HG02970 (cell line): ENCODE measurements at regions not wholly inside any gene's neighbourhood (a gene's known extent, or its start where the extent isn't known, plus 50 kb on each side); places are given as distances from the start of the nearest gene placed in this dataset.

ENCODE experiments used
- ATAC-seq: cut with Tn5 transposase; IDR thresholded peaks from one replicate; pipeline ENCODE4 v1.9.1; 2021; ENCODE audit warnings: mild to moderate bottlenecking, moderate library complexity, moderate number of reproducible peaks; ENCODE audit not compliant: unreplicated experiment, low FRiP score

GRCh38 chr1:239221656-239222055 is 164.7 kb upstream of the CHRM3 start:
- no peak for ATAC-seq

DNA sequence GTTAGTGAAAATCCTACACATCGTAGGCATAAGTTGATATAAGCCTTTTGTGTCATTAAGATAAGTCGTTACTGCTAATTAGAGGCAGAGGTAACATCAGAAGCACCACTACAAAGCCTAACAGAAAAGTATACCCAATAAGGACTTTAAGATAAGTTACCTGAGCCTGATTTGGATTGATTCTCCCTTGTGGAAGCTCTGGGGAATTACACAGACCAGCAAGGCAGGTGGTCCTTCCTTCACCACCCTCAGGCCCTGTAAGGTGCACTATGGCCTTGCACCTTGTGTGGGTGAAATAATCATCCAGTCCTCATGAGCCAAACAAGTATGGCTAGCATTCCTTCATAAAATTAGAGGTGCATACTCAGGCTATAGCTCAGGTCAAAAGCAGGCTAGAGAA is 166.7 kb upstream of the CHRM3 start:
- ATAC-seq: no peak

DNA sequence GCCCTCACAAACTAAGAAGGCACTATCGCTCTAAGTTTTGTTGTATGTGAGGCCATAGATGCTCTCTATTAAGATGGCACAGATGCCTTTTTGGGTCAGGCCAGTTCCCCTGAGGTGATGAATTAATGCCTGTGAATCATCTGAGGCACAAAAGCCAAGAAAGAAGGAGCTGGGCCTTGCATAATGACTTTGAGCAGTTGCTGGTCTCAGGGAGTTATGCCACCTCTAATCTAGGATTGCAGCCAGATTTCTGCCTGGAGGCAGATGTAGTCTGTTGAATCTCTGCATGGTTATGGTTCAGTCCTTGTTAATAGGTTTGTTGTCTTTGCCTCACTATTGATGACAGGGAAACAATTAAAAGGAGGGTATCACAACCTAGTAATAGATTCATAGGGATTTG is 168.1 kb upstream of the CHRM3 start:
- no peak for ATAC-seq

DNA sequence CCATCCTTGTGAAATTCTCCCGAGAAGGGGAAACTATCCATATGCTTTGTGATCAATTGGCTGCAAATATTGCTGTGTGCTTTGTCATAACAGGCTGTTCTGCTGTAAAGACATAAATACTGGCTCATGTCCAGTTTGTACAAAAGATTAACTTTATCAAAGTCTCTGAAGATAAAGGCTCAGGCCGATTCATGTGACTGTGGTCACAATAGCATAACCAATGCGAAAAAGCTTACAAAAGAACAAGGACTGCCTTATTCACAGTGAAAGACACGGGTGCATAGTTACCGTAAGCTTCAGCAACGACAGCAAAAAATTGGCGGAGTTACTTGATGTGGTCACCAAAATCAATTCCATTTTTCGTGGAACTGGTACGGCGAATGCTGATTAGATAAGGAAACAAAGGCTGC is 173.6 kb upstream of the CHRM3 start:
- ATAC-seq: no peak

GRCh38 chr1:239209591-239209990 is 176.8 kb upstream of the CHRM3 start:
- no peak for ATAC-seq

DNA sequence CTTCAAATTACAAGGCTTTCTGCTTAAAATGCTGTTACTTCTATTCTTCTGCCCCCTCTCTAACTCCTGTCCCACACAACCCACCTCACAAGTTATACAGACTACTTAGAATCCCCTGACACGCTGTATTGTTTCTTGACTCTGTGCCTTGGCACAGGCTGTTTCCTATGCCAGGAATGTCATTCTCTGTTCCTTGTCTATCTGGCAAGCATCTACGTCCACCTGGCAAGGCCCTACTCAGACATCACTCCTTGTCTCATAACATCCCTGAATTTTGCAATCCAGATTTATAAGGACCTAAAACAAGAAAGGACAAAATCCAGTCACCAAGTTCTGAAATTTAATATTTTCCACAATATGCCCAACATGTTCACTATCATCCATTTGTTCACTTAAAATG is 182.0 kb upstream of the CHRM3 start:
- ATAC-seq: no peak

DNA sequence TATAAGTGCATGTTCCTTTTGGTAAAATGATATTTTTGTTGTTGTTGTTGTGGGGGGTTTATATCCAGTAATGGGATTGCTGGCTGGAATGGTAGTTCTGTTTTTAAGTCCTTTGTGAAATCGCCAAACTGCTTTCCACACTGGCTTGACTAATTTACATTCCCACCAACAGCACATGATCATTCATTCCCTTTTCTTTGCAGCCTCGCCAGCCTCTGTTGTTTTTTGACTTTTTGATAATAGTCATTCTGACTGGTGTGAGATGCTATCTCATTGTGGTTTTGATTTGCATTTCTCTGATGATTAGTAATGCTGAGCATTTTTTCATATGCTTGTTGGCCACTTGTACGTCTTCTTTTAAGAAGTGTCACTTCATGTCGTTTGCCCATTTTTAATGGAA is 188.5 kb upstream of the CHRM3 start:
- no peak for ATAC-seq

DNA sequence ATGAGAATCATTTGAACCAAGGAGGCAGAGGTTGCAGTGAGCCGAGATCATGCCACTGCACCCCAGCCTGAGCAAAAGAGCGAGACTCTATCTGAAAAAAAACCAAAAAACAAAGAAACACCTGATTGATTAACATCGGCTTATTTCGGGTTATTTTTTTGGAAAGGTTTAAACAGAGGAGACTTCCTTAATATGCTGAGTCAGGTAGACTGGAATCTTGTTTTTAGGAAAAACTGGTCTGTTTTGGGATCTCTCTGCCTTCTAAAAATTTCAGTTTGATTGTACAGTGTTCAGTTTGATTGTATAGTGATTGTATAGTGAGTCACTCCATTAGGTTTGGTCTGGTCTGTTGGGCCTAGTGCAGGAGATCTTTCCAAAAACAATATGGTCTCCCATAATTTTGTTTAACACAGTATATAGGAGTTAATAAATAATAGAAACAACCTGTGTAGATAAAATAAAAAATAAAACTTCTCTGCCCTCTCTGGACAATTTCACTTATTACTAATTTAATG is 196.3 kb upstream of the CHRM3 start:
- ATAC-seq: no peak

DNA sequence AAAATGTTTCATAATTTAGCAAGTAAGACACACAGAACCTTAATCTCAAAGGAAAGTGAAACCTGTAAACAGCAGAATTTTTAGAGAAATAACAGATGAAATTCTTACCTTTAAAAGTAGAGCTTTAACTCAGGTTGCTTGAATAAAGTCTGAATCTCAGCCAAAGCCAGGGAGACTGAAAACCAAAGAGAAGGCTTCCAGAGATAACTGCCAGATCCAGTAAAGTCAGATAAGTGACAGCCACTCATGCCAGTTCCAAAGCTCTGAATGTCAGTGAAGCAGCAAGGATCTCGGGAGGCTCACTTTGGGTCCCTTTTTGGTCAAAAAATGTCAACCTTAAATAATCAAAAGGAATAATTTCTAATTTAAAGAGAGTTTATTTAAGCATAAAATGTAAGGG is 199.9 kb upstream of the CHRM3 start:
- ATAC-seq: no peak

DNA sequence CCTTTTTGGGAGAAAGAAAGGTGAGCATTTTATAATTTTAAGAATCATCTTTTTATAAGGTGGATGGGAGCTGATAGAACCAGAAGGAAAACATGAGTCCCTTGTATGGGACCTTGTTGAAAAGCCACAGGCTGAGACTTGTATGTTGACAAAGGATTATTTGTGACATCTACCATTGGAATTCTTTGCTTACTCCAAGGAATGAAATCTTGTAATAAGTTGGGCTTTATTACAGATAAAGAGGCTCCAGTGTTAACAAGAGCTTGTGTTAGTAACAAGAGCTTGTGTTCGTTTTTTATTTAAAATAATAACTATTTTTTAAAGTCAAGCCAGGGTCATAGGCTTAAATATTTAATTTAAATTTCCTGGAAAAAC is 201.1 kb upstream of the CHRM3 start:
- no peak for ATAC-seq

GRCh38 chr1:239184561-239185244 is 201.7 kb upstream of the CHRM3 start:
- no peak for ATAC-seq

- no peak for ATAC-seq
These were observed 207.4 kb upstream of the CHRM3 start for GRCh38 chr1:239178961-239179360.

GRCh38 chr1:239174880-239175279 is 211.5 kb upstream of the CHRM3 start:
- ATAC-seq: no peak

GRCh38 chr1:239170828-239171227 is 215.5 kb upstream of the CHRM3 start:
- ATAC-seq: no peak

DNA sequence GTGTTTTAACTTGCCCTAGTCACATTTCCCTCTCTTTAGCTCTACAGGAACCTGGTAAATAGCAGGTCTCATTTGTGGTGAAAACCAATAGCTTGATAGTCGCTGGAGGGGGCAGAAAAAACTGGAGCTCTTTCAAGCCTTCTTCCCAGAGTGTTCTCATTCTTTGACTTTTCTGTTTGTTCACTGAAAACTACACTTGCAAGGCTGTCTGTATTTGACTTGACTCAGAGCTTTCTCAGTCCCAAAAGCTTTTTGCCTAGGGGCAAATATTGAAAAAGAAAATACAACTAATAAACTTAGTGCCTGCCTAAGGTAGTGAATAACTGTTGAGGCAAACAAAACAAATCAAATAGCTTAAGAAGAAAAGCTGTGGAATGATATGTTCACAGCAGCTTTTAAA is 217.1 kb upstream of the CHRM3 start:
- no peak for ATAC-seq

- no peak for ATAC-seq
These were observed 221.8 kb upstream of the CHRM3 start for GRCh38 chr1:239164451-239165180.

- ATAC-seq: no peak
These were observed 230.8 kb upstream of the CHRM3 start for GRCh38 chr1:239155466-239156091.

DNA sequence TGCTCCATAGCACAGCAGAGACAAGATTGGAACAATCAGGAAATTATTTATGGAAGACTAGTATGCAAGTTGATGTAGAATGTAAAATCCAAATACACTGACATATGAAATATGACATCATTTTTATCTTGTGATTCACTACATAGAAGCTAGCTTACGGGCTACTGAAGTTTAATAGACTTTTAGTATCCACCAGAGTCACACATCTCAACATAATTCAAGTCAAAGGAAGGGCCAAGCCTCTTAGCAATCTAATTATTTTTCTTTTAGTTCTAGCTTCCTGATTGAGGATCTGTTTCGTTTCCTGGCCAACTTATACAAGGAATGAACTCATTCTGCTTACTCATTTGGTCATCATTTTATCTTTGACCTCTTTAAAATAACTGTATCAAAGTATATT is 234.4 kb upstream of the CHRM3 start:
- ATAC-seq: no peak

DNA sequence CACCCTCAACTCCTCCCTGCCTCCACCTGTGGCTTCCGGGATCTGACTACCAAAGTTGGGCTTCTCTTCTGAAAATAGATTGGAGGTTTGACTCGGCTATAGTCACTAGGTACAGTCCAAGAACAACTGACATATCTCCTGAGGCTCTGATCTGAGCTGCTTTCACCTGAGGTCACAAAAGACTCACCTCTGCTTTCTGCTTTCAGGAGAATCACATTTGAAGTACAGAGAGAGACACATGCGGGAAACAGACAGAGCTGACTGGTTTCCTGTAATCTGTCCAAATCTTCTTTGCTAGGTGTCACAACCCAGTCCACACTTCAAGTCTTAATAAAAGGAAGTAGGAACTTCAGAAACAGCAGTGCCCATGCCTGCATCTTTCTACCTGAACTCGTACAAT is 245.4 kb upstream of the CHRM3 start:
- no peak for ATAC-seq

DNA sequence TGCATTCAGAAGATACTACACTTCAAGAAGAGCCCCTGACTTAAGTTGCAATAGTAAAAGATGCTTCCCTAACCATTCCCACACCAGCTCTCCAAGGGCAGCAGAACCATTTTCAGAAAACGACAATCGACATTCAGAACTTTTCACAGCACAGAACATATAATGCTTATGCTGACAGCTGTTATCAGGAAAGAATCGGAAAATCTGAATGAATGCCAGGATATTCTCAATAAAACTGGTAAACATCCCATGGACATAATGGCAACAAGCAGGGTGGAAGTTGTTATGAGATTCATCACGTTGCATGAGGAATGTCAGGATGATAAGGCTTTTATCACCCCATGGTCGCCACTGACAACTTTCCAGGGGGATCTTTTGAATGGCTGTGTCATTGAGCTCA is 246.6 kb upstream of the CHRM3 start:
- no peak for ATAC-seq

DNA sequence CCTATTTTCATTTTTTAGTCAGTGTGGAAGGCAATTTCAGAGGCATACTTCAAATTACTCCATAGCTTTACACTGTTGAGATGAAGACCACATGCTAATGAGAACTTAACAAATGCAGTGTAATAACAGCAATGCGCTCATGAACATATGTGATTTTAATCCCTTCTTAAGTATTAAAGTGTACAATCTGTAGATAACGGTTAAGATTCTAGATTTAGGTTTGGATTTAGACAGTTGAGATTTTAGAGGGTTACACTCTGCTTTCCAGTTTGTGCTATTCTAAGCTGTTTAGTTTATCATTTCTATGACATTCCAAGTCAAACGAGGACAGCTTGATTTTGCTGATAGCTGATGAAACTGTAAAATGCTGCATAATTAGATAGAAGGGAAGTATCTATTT is 257.8 kb upstream of the CHRM3 start:
- no peak for ATAC-seq

DNA sequence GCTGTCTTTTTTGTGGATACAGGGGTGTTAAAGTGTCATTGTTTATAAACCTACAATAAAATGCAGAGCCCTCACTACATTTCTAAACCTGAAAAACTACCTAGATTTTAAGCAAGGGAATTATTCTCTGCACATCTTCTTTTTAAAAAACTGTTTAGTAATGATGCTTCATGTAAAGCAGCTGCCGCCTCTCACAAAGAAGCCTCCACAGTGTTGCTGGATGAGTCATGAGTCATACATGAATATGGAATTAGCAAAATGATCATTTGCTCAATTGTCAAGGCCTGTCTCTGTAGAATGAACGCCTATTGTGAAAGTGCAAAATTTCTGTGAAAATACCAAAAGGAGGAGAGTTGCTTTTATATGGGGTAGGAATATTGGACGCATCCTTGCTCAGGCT is 259.5 kb upstream of the CHRM3 start:
- no peak for ATAC-seq
